HG03139 (cell line): ENCODE measurements at regions not wholly inside any gene's neighbourhood (a gene's known extent, or its start where the extent isn't known, plus 50 kb on each side); places are given as distances from the start of the nearest gene placed in this dataset.
"Not testable (repeated sequence)": the region's sequence is repeated elsewhere in the genome, so short reads cannot be mapped to it uniquely, and the experiment has no call there.

Experiments used
- ATAC-seq: cut with Tn5 transposase; IDR thresholded peaks from one replicate; pipeline ENCODE4 v1.9.1; 2021; ENCODE audit not compliant: unreplicated experiment

DNA sequence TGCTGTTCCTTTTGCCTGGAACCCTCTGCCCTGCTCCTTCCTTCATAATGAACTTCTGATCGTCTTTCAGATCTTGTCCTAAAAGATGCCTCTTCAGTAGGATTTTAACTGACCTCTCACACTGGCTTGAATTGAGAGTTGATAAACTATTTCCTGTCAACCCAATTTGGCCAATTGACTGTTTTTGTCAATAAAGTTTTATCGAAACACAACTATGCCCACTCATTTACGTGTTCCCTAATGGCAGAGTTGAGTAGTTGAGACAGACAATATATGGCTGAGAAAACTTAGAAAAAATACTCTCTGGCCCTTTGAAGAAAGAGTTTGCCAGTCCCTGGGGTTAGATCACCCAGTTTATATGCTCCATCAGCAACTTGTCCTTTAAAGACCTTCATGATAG is 171.7 kb upstream of the TBX3 start:
- ATAC-seq: no peak

DNA sequence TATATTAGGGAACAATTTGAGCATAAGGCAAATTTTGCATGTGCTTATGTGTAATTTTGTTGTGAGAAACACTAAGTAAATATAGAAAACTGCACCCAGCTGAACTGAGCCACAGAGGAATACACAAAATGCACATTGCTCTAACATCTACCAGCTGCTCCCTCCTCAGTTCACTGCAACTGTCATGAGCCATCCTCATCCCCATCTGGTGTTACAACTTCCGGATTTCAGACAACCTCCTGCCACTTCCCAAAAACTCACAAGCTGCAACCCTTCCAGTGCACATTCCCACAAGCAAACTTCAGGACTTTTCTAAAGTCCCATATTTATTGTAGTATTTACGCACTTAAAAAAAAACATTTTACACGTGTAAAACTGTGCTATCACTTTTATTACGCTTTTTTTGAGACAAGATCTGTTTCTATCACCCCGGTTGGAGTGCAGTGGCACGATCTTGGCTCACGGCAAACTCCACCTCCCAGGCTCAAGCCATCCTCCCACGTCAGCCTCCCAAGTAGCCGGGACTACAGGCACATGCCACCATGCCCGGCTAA is 169.1 kb upstream of the TBX3 start:
- no peak for ATAC-seq

DNA sequence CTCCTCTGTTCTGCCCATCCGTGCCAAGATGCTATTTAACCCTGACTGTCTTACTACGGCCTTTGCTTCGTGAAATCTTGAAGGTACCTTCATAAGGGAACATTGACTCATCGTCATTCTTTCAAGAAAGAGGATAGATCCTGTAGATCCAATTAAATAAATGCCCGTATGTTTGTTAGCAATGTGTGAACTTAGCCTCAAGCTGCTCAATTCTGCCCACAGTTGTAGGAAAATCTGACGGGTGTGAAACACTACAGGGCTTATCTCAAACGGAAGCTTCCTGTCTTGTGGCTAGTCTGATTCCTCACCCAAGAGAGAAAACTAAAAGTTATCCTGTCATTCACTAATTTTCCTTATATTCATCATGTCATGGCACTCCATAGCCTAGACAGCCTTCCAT is 168.0 kb upstream of the TBX3 start:
- ATAC-seq: no peak

DNA sequence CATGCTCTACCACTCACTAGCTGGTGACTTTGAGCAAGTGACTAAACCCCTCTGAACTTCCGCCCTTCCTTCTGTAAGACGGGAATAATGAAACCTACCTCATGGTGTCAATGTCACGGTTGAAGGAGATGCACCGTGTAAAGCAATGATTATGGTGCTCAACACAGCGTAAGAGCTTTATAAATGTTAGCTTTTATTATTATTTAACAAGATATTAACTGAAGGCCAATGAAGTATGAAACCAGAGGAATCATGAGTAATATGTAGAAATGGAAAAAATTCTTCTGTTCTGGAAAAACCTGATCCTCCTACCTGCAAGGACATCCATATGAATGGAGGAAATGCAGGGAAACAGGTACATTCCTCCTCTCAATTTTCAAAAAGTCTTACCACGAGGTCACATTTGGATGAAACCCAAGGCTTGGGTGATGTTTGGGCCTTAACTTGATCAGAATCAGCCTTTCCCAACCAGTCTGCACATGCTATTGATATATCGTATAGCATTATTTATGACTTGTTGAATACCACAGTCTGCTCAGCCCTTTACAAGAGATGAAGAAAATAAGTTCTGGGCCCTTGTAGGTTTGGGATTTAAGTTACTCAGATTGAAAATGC is 166.8 kb upstream of the TBX3 start:
- no peak for ATAC-seq

DNA sequence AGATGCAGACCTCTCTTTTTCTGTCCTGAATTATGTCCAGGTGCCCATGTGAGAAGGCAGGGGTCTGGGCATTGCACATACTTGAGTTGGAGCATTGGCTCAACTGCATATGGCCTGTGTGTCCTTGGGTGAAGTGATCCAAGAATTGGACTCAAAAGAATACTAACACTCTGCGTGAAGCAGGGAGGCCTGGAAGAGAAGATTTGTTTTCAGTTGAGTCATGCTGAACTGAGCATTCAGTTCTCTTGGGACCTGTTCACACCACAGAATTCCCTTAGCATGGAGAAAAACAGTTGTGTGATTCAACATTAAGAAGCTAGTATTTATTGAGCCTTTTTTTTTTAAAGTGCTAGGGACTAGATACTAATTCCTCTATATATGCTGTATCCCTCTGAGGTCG is 164.7 kb upstream of the TBX3 start:
- no peak for ATAC-seq

DNA sequence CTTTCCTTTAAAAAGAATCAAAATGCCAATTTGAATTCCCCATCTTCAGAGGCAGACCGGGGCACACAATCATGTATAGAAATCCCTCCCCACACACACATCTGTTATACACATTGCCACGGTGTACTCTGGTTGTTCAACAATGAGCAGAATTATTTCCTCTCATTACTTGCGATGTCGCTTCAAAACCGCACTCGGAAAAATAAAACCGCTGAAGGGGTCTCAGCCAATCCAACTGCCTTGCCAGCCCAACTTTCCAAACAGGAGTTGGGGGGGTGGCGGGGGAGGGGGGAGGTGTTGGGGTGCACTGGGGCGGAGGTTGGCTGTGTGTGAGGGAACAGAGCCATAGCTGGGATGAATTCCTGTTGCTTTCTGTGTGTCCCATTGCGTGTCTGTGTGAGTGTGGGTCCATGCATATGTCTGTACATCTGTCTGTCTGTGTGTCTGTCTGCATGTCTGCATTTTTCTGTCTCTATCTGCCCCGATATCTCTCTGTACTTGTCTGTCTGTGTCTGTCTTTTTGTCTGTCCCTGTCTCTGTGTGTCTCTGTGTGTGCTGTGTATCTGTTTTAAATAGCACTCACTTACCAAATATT is 163.6 kb upstream of the TBX3 start:
- no peak for ATAC-seq

DNA sequence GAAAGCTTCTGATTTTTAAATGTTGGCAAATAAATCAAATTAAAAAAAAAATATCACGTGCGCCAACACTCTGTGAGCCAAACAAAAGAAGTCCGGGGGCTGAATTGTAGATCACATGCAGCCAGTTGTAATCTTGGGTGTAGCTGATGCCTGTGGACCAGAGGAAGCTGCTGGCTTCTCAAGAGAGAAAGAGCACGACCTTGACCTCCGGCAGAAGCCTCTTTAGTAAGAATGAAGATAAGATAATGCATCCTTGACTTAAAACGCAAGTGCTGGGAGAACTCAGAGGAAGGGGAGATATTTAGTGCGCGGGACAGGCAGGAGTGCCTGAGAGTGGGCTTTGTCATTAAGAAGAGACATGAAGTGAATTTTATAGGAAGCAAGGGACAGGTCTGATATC is 162.8 kb upstream of the TBX3 start:
- ATAC-seq: no peak

DNA sequence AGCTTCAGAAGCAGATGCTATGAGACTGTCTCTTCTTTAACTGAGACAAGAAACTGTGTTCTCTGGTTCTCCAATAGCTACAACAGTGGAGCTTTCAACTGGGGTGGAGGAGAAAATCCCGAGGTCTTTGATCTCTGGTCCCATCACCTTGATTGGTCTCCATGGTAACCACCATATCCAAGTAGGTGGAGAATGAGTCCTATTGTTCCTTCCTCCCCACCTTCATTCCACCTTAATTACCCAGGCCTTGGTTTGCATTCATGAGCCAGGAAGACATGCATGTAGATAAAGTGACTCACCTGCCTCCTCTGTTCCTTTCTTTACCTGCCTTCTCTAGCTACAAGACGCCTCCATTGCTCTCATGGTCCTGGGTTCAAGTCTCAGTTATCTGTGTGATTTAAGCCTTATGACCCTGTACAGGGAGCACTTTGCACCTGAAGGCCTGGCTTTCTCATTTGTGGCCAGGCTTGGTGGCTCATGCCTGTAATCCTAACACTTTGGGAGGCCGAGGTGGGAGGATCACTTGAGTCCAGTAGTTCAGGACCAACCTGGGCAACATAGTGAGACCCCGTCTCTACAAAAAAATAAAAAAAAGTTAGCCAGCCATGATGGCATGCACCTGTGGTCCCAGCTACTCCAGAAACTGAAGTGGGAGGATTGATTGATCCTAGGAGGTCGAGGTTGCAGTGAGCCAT is 157.7 kb upstream of the TBX3 start:
- no peak for ATAC-seq

DNA sequence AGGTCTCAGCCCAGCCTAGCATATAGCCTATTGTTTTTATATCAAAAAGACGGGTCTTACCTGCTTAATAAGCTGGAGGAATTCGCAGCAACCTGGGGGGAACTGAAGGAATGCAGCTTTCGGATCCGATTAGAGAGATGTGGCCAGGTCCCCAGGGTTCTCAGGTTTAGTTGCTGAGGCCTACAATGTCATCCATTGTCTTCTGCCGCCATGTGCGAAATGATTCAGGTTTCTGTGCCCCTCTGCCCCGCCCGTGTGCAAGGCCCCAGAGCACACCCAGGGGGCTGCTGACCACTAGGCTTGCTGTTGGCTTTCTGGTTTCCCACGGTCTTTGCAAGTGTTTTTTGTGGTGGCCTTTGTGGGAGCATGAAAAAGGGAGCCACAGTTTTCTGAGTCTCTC is 154.5 kb upstream of the TBX3 start:
- no peak for ATAC-seq

DNA sequence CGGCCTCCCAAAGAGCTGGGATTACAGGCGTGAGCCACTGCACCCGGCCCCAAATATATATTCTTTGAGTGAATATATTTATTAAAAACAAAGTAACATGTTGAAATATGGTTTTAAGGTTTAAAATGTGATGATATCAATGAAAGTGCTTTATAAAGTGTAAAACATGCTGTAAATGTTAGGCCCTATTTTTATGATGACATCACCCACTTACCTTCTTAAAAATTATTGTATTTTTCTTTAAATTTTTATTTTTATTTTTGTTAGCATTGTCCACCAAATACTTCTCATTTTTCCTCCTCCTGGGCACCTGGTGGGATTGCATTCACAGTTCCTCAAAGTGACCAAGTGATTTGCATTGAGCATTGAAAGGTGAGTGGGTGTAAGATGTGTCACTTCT is 152.6 kb upstream of the TBX3 start:
- ATAC-seq: no peak

DNA sequence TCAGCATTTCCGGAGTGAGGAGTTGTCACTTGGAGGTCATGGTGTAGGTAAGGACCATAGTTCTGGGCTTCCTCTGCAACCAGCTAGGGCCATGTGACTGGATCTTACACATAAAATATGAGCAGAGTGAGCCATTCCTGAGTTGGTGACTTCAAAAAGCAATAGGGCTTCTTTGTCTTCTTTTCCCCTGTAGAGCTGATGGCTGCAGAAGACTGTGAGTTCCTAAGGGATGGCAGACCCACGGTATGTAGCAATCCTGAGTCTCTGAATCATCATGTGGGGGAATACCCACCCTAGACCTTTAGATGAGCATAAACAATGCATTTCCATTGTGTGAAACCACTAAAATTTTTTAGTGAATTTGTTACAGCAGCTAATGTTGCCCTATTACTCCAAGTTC is 151.1 kb upstream of the TBX3 start:
- no peak for ATAC-seq

DNA sequence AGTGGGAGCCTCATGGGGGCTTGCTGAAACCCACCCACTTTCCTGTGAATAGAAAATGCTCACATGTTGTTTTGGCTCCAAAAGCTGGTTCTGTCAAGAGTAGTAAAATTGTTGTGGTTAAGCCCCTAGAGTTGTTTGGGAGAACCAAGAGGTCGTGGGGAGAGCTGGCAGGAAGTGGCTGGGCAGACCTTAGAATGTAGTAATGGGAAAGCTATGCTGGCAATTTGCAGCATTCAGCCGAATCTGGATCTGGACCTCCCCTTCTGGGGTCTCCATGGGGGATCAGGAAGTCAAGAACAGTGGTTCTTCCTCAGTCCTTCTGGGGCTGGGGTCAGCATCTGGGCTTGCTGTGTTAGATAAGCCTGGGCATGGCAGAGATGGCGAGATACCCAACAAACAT is 150.6 kb upstream of the TBX3 start:
- ATAC-seq: no peak

DNA sequence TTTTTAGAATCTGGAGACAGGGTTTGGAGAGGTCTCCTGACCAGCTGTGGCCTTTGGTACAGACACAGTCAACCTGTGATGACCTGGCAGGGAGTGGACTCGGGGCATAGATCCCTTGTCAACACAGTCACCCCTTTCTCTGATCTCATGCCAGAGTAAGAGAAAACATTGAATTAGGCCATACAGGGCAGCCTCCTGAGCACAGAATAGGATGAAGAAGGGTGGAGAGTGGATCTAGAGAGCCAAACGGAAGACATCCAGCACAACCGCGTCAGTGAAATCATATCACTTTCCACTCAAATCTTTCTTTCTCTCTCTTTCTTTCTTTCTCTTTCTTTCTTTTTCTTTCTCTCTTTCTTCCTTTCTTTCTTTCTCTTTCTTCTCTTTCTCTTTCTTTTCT is 145.9 kb upstream of the TBX3 start:
- ATAC-seq: no peak

DNA sequence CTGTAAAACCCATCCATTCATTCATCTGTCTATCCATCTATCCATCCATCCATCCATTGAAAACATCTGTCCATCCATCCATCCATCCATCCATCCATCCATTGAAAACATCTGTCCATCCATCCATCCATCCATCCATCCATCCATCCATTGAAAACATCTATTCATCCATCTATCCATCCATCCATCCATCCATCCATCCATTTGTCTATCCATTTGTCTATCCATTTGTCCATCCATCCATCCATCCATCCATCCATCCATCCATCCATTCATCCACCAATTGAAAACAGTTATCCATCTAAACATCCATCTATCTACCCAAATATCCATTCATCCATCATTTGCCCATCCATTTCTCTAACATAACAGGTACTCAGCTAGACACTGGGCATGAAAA is 145.3 kb upstream of the TBX3 start:
- ATAC-seq: not testable (repeated sequence)

DNA sequence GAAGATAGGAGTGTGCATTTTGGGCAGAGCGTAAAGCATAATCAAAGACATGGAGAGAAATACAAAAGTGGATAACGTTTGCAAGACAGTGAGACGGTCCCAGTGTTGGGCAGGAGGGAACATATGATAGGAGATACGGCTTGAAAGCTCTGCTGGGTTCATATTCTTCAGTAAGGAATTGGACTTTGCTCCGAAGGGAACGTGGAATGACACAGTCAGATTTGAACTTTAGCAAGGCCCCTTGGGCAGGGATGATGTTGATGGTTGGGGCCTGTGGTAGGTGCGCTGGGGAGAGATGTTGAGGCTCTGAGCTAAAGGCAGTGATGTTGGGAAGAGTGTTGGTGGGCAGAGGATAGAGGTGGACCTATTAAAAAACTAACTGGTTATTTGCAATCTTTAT is 143.5 kb upstream of the TBX3 start:
- ATAC-seq: no peak

DNA sequence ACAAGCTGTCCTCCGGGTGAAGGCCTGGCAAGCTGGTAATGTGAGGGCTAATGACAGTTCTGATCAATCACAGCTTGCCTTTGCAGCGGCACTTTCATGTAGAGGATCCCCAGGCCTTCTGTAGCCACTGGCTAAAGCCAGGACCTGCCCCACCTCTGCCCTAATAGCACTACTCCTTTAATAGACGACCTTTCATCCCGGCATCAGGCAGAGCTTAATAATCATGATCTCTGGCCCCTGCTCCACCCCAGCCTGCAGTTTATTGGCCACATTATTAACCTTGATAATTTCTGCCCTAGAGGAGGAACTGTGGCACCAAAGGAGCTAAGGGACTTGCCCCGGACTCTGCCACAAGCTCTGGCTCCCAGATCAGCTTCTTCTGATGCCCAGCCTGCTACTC is 142.3 kb upstream of the TBX3 start:
- no peak for ATAC-seq

DNA sequence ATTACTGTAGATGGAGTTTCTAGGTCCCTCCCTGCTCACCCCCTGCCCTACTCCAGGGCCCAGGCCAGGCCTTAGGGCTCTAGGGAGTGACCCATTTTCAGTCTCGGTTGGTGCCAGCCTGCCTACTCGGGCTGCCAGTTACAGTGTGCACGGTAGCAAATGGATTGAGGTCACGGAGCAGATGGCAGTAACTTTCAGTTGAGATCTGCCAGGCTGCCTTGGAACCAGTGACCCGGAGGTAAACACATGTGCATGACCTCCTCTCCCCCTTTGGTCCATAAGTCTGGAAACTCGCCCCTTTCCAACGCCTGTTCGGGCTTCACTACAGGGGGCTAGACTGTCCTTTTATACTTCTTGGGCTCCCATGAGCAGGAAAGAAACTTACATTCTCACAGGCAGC is 139.7 kb upstream of the TBX3 start:
- ATAC-seq: no peak

DNA sequence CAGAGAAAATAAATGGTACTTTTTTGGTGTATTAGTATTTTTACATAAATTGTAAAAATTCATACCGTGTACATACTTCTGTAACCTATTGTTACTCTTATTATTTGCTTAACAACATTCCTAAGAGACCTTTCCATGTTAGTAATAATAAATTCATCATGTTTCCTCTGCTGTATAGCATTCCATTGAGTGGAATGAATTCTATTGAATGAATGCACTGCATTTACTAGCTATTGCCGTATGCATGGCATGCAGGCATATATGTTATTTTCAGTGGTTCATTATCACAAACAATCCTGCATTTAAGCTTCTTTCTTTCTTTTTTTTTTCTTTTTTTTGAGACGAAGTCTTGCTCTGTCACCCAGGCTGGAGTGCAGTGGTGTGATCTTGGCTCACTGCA is 137.6 kb upstream of the TBX3 start:
- no peak for ATAC-seq

DNA sequence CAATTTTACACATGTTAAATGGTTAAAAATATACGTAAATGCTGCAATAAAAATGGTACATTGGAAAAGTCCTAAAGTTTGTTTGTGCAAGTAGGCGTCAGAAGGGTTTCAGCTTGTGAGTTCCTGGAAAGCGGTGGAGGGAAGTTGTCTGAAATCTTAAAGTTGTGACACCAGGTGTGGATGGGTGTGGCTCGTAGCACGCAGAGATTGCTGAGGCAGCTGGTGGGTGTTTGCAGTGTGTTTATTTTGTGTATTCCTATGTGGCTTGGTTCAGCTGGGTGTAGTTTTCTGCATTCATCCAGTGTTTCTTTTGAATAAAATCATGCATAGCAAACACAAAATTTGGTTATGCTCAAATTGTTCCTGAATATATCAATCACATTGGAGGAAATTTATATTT is 136.8 kb upstream of the TBX3 start:
- no peak for ATAC-seq

DNA sequence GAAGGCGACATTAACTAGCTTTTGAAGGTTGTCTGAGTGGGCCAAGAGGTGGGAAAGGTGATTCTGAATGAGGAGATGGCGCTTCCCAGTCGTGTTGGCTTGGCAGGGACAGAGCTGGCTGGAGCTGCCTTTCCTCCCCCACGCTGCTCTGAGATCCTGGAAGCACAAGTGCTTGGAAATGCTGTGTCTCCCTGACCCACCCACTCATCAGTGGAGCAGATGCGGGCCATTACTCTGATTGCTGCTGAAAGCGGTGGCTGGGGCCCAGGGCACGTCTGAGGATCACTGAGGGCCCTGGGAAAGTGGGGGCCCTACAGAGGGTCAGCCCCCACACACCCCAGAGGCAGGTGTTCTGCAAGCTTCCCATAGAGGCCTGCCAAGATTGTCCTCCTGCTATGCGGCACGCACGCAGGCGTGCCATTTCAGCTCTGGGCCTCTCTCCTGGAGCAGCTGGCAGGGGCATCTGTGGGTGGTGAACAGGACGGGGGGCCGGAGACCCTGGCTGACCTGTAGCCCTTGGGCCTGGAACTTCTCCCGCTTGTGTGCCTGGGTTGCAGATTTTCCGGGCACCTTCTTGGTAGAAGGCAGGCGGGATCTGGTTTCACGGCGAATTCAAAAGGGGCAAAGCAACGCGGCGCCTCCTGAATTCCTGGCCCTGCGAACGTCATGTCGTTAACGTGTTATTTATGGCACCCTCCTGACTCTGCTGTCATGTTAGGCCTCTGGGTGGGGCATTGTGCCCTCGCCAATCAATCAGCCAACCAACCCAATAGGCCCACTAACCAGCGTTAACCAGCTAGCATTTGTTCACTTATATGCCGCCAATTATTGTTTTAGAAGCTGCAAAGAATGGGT is 133.8 kb upstream of the TBX3 start:
- ATAC-seq: no peak

DNA sequence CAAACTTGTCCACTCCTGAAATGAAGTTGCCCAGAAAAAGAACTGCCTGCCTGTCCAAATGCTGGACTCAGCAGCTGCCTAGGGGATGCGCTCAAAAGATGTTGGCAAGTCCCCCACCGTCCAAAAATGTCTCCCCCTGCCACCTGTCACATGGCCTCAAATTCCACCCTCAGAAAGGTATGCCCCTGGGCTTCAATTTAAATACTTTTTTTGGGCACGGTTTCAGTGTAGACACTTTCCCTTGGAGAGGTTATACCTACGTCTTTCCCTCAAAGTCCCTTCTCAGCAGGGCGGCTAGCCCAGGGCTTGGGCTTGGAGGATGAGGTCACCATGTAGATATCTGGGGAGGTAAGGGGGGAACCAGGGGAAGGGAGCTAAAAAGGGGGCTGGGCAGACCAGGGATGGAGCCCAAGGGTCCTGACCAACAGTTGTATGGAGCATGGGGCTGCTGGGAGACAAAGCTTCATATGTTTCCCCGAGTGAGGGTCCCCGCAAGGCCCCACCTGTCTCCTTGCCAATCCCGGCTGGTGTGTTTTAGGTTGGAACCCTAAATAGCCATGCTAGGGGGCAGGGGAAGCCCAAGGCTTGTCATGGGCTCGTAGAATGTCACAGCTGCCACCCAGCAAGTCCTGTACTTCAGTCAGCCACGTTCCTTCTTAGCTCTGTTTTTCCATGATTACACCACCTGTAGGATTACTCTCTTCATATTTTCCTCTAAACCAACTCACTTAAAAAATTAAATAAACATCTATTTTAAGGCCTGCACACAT is 131.2 kb upstream of the TBX3 start:
- ATAC-seq: no peak
